ENCODE measurements at regions not wholly inside any gene's neighbourhood (a gene's known extent, or its start where the extent isn't known, plus 50 kb on each side); places are given as distances from the start of the nearest gene placed in this dataset.

- no peak overlapping the region for H4K8ac ChIP-seq (ENCODE audit: low read depth in 2 of 2, low read length in 2 of 2)
- WGBS, 2 experiments (ENCODE audit: extremely low coverage in 2 of 2, insufficient read length in 1 of 2) = no CpG with 5 or more reads among the region's 2 CpGs
- no peak overlapping the region for H3K4ac ChIP-seq (ENCODE audit: low read depth, low read length)
- no peak overlapping the region for H3K4me3 ChIP-seq (ENCODE audit: insufficient read depth, low read depth, low read length)
- no peaks in the 10 kb centered on the region for H3K79me1 ChIP-seq (ENCODE audit: low read depth in 1 of 2, low read length in 2 of 2)
- no peak overlapping the region for H2BK120ac ChIP-seq (ENCODE audit: low read depth, low read length)
- dilution Hi-C loops (cut with HindIII; ENCODE audit: low sequenced_read_pairs, unreplicated experiment) = no loop called here
- H3K36me3 ChIP-seq (ENCODE audit: control insufficient read depth, insufficient read depth, low read length) = no peaks in the 10 kb centered on the region
- H3K14ac ChIP-seq (replicated peaks; ENCODE audit: low read depth, low read length) = no peak overlapping the region
- H2AFZ ChIP-seq (replicated peaks; ENCODE audit: low read length, poor library complexity) = no peak overlapping the region
- H3K23ac ChIP-seq (ENCODE audit: low read depth, low read length) = no peak overlapping the region
- ATAC-seq (ENCODE audit: low read depth) = no peak
- no peak overlapping the region for H2BK5ac ChIP-seq (ENCODE audit: low read depth, low read length, poor library complexity, severe bottlenecking)
- H2BK20ac ChIP-seq (ENCODE audit: low read depth, low read length) = no peak overlapping the region
- no peak overlapping the region for H4K91ac ChIP-seq (ENCODE audit: insufficient read depth, low read depth, low read length)
- no peak overlapping the region for H2BK15ac ChIP-seq (ENCODE audit: low read depth, low read length)
- no peak overlapping the region for H3K9ac ChIP-seq (ENCODE audit: low read depth, low read length)
- H3K4me2 ChIP-seq (ENCODE audit: low read depth, low read length) = no peak overlapping the region
- BruUV-seq (replicated peaks) = no TSS peak
- H3K27me3 ChIP-seq (ENCODE audit: control insufficient read depth, insufficient read depth, low read length) = no peaks in the 10 kb centered on the region
- CTCF ChIA-PET = no interaction called here
- no peak overlapping the region for H2AK5ac ChIP-seq (ENCODE audit: low read depth, low read length)
- no peaks in the 10 kb centered on the region for H3K4me1 ChIP-seq (ENCODE audit: control insufficient read depth, insufficient read depth, low read length)
- H2AK9ac ChIP-seq (replicated peaks; ENCODE audit: low read depth, low read length, poor library complexity) = no peak overlapping the region
- no peak overlapping the region for H3K56ac ChIP-seq (ENCODE audit: extremely low read depth, insufficient read depth, low read length)
- H3K18ac ChIP-seq (ENCODE audit: low read depth, low read length) = no peak overlapping the region
- in situ Hi-C loops (cut with MboI; ENCODE audit: low sequenced_read_pairs) = no loop called here
- H3K9me1 ChIP-seq (ENCODE audit: insufficient read depth, low read length) = no peaks in the 10 kb centered on the region
- no peak overlapping the region for H3K27ac ChIP-seq (ENCODE audit: insufficient read depth, low read length)
- POLR2A ChIA-PET (ENCODE audit: unreplicated experiment) = no interaction called here
- H4K5ac ChIP-seq (ENCODE audit: low read depth, low read length) = no peak overlapping the region
- no peaks in the 10 kb centered on the region for H3K9me3 ChIP-seq (ENCODE audit: control insufficient read depth, insufficient read depth, low read length)
- no peak for TF ChIP-seq RFX5 (IDR thresholded peaks at IDR 0.05; ENCODE audit: low read depth, low read length)
- no peak for TF ChIP-seq BHLHE40 (IDR thresholded peaks at IDR 0.05; ENCODE audit: low read depth, low read length)
- no peak for TF ChIP-seq USF2 (IDR thresholded peaks at IDR 0.05; ENCODE audit: low read depth, low read length)
- TF ChIP-seq MAFK (IDR thresholded peaks at IDR 0.05; ENCODE audit: low read depth, low read length) = peak; percentile 66
- intact Hi-C loops (cut with micrococcal nuclease) = no loop called here
- H4K20me1 ChIP-seq (ENCODE audit: insufficient read depth, low read length) = no peaks in the 10 kb centered on the region
- DNase-seq = no peak
Measured at GRCh38 chr5:63451188-63451587, 511.1 kb downstream of the HTR1A start.

All from IMR-90 (cell line).